DMS53 (cell line): ENCODE measurements at regions not wholly inside any gene's neighbourhood (a gene's known extent, or its start where the extent isn't known, plus 50 kb on each side); places are given as distances from the start of the nearest gene placed in this dataset.
A peak's percentile ranks its signal among the peaks of the same experiment; 100 is the strongest.

Source experiments
- DNase-seq: peaks from one replicate; lab custom pipeline; 2025; lab: John Stamatoyannopoulos, UW

- no peak for DNase-seq
Observed at GRCh38 chr14:51515611-51516010, 136.1 kb upstream of the FRMD6 start.

DNA sequence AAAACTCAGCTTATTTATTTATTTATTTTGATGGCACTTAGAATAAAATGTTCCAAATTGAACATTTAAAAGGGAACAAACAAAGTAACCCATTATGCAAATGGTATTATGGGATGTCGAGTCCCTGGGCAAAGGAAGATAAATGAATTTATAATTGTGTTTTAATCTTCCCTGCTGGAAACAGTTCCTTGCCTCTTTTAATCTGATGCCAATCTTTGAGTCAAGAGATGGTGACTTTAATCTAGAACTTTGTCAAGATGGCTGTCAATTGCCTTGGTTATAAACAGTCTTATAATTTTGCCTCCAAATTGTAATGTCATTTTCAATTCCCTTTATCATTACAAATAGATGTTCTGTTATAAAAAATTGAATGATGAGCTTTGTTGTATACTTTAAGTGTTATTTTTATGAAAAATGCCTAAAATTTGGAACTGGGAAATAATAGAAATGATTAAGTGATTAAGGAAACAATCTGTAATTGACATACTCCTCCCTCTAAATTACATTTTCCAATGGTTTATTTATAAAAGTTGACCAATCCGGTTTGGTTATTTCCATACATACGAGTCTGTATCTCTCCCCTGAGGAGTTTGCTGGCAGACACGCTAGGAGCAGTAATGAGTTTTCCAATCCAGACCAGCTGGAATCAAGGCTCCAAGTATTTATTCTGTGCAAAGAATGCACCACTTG lies 134.9 kb upstream of the FRMD6 start:
- no peak for DNase-seq

DNA sequence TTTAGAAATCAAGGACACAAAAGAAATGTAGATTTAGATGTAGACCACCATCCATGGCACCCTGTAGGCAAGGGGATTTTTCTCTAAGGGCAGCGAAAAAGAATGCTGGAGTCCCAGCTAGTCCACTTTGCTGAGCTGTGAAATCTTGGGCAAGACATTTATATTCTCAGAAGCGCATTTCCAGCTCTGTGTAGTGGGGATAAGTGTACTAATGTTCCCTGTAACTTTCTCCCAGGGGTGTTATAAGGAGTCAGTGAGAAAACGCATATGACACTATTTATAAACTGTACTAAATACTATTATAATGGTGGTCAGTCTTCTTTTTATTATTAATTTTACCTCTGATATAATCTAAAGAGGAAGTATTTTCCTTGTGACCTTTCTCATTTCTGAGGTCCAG lies 133.4 kb upstream of the FRMD6 start:
- DNase-seq = no peak

DNA sequence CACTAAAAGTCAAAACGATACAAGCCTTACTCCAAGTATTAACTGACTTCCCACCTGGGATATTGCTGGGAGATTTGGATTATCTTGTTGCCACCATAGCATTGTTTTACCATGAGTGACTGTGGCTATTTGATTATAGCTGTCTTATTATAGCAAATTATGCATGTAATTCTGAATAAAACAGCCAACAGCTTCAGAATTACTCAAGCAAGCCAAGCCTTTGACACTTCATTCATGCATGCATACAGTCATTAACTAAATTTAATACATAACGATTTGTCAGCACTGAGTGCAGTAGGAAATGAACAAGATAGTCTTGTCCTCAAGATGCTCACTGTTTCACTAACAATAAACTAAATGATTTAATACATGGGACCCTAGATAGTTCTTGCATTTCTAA lies 133.0 kb upstream of the FRMD6 start:
- no peak for DNase-seq

DNA sequence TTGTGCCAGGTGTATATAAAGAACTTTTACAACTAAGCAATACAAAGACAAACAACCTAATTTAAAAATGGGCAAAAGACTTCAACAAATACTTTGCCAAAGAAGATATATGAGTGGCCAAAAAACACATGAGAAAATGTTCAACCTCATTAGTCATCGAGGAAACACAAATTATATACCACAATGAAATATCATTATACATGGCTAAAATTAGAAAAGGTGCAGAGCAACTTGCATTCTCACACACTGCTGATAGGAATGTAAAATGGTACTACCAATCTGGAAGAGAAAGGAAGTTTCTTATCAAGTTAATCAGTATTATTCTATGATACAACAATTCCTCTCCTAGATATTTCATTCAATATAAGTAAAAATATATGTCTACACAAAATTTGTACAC lies 131.6 kb upstream of the FRMD6 start:
- no peak for DNase-seq

DNA sequence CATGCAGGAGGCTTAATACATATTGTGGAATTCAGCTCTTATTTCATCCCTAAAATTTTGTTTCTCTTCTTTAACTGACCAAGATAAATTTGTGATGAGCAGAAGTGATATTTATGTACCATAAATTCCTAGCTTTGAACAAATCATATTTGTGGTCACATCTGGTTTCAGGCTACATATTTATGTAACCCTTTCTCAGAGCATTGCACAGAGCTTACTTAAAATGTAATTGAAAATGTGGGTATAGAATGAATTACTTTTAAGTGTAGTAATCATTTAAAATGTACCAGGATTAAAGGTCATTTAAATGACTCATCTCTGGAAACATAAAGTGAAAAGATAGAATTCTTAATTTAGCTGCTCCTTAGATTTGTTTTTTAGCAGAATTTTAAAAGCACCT lies 129.9 kb upstream of the FRMD6 start:
- no peak for DNase-seq

DNA sequence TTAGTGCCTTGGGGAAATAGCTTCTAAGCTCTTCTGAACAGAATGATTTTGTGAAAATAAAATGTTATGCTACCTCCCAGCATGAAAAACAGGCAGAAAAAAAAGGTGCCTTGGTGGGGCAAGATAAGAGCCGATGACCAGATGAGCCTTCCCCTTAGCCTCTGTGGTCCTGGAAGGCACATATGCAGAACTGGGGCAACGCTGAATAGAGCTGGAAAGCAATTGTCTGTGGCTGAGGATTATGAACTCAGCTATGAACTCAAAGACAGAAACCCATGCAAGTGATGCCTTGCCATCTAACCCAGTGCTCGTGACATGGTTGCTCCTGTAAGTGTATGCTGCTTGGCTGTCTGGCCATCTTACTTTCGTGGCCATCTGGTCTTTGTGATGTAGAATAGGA lies 128.5 kb upstream of the FRMD6 start:
- no peak for DNase-seq

- no peak for DNase-seq
Observed at GRCh38 chr14:51525739-51526138, 126.0 kb upstream of the FRMD6 start.

DNA sequence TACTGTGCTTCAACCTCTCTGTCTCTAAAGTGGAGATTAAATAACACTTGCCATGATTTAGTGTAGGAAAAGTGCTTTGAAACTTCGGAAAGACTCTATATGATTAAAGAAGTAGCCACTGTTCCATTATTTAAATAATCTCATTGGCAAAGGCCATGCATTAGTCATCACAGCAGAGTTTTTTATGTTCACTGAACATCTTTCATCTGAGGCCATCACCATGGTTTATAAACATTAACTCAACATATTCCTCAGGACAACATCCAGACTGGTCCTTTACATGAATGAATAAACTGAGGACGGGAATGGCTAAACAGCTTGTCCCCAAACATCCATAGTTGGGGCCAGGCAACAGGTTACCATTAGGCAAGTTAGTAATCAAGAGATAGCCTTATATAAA lies 124.6 kb upstream of the FRMD6 start:
- peak; percentile 38 for DNase-seq

GRCh38 chr14:51529736-51530135 lies 122.0 kb upstream of the FRMD6 start:
- no peak for DNase-seq

GRCh38 chr14:51533160-51533559 lies 118.5 kb upstream of the FRMD6 start:
- DNase-seq = no peak

GRCh38 chr14:51533872-51534553 lies 117.7 kb upstream of the FRMD6 start:
- peak; percentile 65 for DNase-seq

GRCh38 chr14:51534610-51535011 lies 117.1 kb upstream of the FRMD6 start:
- peak; percentile 92 for DNase-seq

GRCh38 chr14:51535443-51536044 lies 116.2 kb upstream of the FRMD6 start:
- peak; percentile 37 for DNase-seq

DNA sequence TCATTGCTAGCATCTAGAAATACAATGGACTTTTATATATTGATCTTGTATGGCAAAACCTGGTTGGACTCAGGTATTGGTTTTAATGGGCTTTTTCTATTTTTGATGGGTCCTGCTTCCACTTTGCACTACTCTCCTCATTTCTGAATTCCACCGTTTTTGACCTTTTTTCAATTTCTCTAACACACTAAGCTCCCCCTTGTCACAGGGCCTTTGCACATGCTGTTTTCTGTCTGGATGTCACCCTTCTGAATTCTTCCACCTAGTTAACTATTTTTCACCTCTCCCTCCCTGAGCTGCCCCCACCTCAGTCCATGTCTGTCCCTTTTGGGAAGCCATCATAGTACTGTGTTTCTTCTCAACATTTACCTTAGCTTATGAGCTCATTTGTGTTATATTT lies 112.7 kb upstream of the FRMD6 start:
- no peak for DNase-seq

- DNase-seq = no peak
Observed at GRCh38 chr14:51539571-51540037, 112.1 kb upstream of the FRMD6 start.

GRCh38 chr14:51540364-51540763 lies 111.3 kb upstream of the FRMD6 start:
- DNase-seq = no peak

- no peak for DNase-seq
Observed at GRCh38 chr14:51544471-51544870, 107.2 kb upstream of the FRMD6 start.

DNA sequence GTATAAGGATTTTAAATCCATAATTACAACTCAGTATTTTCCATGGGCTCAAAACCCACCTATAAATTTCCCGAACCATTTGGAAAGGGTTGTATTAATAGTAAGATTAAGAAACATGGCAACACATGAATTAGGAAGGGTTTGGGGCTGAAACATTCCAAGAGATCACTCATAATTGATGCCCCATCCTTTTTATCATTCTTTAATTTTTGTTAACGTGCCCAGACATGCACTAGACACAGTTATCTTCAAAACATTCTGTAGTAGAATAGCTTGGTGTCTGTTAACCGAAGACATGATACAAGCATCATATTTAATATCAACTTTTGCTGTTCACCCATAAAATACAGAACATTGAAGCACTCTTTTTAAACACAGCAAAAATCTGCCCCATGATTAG lies 106.8 kb upstream of the FRMD6 start:
- no peak for DNase-seq

GRCh38 chr14:51545396-51545795 lies 106.3 kb upstream of the FRMD6 start:
- DNase-seq = no peak

DNA sequence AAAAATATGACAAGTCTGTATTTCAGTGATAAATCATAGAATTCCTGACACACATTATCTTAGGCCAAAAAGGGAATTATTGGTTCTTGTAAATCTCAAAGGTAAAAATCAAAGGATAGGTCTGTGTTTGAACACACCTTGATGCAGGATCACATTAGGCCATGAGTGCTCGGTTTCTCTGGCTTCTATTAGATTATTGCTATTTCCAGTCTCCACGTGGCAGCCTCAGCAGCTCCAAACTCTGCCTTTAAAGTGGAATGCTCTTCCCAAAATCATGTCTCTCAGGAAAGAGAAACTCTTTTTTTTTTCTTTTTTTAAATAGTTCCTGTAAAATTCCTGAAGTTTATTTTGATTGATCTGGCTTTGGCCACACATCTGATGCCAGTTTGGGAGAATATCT lies 105.6 kb upstream of the FRMD6 start:
- DNase-seq = no peak

DNA sequence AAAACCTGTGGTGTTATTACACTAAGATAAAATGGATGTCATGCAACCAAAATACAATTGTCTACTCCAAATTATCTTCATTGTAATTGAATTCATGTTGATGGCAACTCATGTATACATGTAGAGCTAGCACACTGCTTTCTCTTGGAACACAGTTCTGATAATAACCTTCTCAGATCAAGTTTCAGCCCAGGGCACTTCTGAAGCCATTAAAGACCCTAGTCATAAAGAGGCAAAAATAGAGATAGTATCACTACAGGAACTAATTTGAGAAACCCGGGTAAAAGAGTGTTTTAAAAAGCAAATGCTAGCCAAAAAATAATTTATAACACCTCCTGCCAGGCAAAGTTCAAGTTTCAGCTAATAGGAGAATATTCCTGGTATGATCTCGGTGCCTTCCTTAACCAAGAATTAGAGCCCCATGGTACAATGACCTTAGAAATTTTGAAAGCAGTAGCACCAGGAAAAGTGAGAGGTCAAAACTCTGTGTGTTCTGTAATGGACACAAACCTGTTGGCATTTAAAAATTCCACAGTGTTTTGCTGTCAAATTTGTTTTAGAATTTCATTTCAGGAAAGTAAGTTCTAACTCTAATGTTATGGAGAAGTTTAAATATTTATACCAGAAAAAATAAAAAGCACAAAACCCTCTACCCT lies 105.0 kb upstream of the FRMD6 start:
- no peak for DNase-seq

DNA sequence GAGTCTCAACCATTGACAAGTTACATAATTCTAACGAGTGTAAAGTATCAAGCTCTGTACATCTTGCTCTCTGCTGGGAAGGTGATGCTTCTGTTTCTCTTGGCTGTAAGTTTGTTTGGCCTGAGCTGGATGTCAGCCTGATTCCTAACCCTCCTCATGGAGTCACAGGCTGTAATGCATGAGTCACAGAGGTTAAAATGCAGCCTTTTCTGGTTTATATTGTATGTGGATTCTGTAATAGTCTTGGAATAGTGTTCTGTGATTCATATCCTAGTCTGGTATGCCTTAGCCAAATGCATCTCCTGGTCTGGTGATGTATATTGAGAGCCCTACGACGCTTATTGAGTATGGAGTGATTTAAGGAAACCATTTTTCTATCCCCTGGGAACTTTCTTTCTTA lies 104.5 kb upstream of the FRMD6 start:
- DNase-seq = peak; percentile 15
